C1 segment of cervical spinal cord (tissue), 14 donors: ENCODE measurements at regions not wholly inside any gene's neighbourhood (a gene's known extent, or its start where the extent isn't known, plus 50 kb on each side); places are given as distances from the start of the nearest gene placed in this dataset.
"Not testable (repeated sequence)": the region's sequence is repeated elsewhere in the genome, so short reads cannot be mapped to it uniquely, and the experiment has no call there.

ENCODE experiments used
- DNase-seq, 14 donors: peaks; one replicate each; lab custom pipeline; 2025; lab: John Stamatoyannopoulos, UW

- DNase-seq = no peak
Measured at GRCh38 chr10:107952649-107953556, 788.4 kb upstream of the SORCS1 start.

DNA sequence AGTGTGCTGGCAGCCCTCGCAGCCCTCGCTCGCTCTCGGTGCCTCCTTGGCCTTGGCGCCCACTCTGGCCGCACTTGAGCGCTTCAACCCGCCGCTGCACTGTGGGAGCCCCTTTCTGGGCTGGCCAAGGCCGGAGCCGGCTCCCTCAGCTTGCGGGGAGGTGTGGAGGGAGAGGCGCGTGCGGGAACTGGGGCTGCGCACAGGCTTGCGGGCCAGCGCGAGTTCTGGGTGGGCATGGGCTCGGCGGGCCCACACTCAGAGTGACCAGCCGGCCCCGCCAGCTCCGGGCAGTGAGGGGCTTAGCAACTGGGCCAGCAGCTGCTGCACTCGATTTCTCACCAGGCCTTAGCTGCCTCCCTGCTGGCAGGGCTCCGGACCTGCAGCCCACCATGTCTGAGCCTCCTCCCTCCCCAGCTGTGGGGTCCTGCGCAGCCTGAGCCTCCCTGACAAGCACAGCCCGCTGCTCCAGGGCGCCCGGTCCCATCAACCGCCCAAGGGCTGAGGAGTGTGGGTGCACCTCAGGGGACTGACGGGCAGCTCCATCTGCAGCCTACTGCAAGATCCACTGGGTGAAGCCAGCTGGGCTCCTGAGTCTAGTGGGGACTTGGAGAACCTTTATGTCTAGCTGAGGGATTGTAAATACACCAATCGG, 786.0 kb upstream of the SORCS1 start:
- DNase-seq = not testable (repeated sequence)

DNA sequence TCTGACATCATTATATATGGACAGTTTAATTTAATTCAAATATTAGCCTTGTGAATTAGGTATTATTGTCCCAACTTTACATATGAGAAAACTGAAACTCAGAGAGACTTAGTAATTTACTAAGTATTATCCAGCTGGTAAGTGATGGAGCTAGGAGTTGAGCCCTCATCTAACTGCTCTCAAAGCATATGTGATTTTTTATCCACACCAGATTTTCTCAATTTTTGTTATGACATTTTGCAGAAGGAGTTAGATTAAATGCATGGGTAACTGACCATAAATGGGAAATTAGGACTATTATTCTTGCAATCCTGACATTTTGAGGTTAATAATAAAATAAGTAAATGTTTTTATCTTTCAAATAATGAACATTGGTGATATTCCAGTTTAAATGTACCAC, 778.3 kb upstream of the SORCS1 start:
- DNase-seq = no peak

DNA sequence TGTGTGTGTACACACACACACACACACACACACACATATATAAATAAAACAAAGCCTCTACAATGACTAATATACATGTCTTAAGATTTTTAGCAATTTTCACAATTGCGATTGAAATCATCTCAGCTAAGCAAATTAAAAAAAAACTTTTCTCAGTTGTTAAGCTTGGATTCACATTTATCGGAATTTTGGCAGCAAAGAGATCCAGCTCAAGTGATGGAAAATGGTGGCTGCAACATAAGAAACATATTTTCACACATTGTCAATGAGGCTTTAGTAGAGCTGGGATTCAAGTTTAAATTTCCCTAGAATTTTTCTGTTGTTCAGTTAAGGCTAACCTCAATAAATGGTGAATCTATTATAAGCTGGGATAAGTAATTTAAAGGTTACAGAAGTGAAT, 768.6 kb upstream of the SORCS1 start:
- DNase-seq = no peak

DNA sequence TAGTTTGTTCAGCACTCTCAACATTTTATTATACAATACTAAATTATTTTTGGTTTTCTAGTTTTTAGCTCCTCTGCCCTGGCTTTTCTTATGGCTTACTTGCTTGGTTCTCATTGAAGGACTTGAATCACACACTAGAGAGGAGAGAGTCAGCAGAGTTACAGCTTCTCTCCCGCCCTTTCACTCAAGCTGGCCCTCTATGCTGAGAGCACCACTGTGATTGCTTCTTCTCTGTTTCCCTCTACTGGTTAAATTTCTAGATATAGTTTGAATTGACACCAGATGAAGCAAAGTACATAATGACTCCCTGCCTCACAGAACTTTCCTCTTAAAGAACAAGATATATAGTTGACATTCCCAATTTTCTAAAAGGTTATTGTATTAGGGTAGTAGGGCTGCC, 767.3 kb upstream of the SORCS1 start:
- no peak for DNase-seq

GRCh38 chr10:107930037-107930436, 765.5 kb upstream of the SORCS1 start:
- DNase-seq = no peak

- DNase-seq = no peak
Measured at GRCh38 chr10:107924458-107924857, 760.0 kb upstream of the SORCS1 start.

DNA sequence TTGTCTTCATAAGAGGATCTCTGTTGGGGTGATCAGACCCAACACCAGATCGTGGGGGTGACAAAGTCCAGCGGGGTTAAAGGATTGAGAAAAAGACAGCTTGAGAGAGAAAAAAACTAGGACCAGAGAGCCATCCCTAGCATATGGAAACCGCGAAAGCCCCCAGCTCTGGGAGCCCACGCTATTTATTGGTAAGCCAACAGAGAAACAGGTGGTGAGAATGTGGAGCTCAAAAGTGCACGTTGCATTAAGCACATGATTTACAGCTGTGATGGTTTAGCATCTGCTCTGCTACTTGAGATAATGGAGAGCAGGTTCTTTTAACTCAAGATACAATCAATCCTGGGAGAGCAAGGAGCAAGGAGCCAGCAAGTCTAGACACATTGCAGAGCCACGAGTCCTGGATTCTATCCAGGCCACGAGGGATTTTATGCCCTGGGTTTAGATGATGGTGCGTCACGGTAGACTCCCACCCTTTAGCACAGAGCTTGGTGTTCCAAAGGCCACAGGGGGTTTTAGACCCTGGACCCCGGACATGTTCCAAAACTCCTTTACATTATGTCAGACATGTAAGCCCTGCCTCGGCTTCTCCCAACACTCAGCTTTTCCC, 755.2 kb upstream of the SORCS1 start:
- no peak for DNase-seq

DNA sequence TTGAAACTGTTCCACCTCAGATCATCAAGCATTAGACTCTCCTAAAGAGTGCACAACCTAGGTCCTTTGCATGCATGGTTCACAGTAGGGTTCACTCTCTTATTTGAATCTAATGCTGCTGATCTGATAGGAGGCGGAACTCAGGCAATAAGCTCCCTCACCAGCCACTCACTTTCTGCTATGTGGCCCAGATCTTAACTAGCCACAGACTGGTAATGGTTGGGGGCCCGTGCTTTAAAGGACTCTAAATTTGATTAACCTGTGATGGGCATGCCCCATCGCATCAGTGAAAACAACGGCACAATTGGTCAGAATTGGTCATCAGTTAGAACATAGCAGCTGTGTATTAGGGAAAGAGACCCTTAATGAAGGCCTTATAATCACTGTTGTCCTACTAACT, 753.7 kb upstream of the SORCS1 start:
- no peak for DNase-seq

GRCh38 chr10:107915215-107915610, 750.7 kb upstream of the SORCS1 start:
- DNase-seq = no peak

DNA sequence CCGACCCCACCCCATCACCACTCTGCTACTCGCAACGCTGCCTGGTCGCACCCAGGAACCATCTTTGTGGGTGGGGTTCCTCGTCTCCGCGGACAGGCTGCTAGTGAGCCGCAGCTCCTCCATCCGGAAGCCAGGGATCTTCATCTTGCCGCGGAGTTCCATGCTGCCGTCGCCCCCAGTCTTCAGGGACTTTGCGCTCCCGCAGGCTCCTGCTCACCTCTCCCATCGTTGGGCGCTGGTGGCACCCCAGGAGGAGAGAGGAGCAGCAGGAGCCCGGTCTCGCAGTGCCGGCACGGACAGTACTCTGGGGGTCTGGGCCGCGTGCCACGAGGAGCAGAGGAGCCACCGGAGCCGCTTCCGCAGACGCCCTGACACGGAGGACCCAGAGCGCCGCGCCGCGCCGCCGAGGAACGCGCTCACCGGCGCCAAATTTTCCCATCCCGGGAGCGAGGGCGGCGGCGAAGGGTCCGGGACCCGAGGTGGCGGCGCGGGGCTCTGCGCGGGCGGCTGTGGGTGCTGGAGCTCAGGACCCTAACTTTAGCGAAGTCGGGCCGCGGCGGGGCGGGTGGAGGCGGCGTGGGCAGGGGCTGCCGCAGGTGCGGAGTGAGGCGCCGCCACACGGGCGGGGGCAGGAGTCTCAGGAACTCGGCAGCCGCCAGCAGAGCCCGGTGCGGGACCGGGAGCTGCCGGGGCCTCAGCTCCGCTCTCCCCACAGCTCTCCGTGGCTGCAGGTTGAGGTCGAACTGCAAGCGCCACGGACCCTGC, 750.1 kb upstream of the SORCS1 start:
- no peak for DNase-seq

DNA sequence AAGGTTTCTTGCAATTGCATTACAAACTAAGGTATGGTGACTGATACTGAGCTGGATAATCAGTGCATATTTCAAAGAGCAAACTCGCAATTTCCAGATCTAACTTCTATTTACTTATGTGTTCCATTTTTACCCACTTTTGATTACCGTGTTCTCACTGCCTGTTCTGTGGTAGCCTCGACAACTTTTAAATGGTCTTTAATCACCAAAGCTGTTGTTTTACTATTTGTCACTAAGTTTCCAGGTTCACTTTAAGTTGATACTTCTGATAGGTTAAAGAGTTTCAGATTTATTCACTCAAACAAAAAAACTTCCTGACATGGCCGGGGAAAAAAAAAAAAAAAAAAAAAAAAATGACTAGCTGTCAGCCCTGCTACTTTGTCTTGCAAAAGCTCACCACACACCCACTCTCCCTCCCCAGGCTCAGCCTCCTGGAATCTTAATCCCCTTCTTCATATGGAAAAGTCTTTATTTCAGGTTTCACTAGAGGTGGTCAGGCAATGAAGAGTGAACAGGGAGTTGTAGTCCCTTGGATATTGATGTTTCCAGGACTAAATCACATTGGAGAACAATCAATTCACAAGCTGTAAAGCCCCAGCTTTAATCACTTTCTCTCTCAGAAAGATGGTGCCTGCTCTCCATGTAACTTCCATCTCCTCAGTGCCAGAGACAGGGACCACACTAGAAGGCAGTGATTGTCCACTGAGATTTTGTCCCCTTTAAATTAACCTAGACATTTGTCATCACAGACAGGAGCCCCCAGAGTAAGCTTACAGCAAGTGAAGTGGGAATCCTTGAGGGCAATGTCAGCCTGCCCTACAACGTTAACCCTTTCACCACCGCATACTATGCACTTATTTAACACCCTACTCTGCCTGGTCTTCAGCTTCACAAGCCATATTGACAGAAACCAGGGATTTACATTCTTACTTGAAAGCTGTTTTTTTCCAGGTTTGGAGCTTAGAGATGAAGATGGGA, 749.1 kb upstream of the SORCS1 start:
- no peak for DNase-seq

- no peak for DNase-seq
Measured at GRCh38 chr10:107901076-107901475, 736.6 kb upstream of the SORCS1 start.

- no peak for DNase-seq
Measured at GRCh38 chr10:107900131-107900530, 735.6 kb upstream of the SORCS1 start.

GRCh38 chr10:107899502-107900062, 735.1 kb upstream of the SORCS1 start:
- DNase-seq = no peak

GRCh38 chr10:107899075-107899474, 734.6 kb upstream of the SORCS1 start:
- no peak for DNase-seq

GRCh38 chr10:107898392-107898791, 733.9 kb upstream of the SORCS1 start:
- DNase-seq = no peak

- peak in 2 of 14 donors; percentile 2 to 4 for DNase-seq
Measured at GRCh38 chr10:107894516-107894915, 730.0 kb upstream of the SORCS1 start.

GRCh38 chr10:107889105-107889504, 724.6 kb upstream of the SORCS1 start:
- DNase-seq = no peak

DNA sequence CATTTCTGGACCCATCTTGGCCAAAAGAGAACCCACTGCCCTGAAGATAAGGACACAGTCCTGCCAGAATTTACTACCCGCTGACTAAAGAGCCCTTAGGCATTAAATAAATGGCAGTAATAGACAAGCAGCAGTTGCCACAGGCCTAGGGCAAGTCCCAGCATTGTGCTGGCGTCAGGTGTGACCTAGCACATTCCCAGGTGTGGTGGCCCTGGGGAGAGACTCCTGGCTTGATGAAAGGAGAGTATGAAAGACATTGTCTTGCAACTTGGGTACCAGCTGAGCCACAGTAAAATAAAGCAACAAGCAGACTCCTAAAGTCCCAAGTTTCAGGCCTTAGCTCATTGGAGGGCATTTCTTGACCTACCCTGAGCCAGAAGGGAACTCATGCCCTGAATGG, 715.7 kb upstream of the SORCS1 start:
- no peak for DNase-seq
